ENCODE measurements at regions not wholly inside any gene's neighbourhood (a gene's known extent, or its start where the extent isn't known, plus 50 kb on each side); places are given as distances from the start of the nearest gene placed in this dataset.
"Not testable (repeated sequence)": the region's sequence is repeated elsewhere in the genome, so short reads cannot be mapped to it uniquely, and the experiment has no call there.

GRCh38 chr7:14967376-14967775 lies 64.8 kb upstream of the DGKB start:
- DNase-seq (ENCODE audit: low spot score), result not testable (repeated sequence)

GRCh38 chr7:14962778-14963177 lies 60.2 kb upstream of the DGKB start:
- no peak for DNase-seq (ENCODE audit: low spot score)

- no peak for DNase-seq (ENCODE audit: low spot score)
These were observed 58.2 kb upstream of the DGKB start for GRCh38 chr7:14960721-14961120.

- no peak for DNase-seq (ENCODE audit: low spot score)
These were observed 56.8 kb upstream of the DGKB start for GRCh38 chr7:14959339-14959738.

- DNase-seq (ENCODE audit: low spot score), result no peak
These were observed 51.5 kb upstream of the DGKB start for GRCh38 chr7:14954035-14954434.
